ENCODE measurements at regions not wholly inside any gene's neighbourhood (a gene's known extent, or its start where the extent isn't known, plus 50 kb on each side); places are given as distances from the start of the nearest gene placed in this dataset.
"Not testable (repeated sequence)": the region's sequence is repeated elsewhere in the genome, so short reads cannot be mapped to it uniquely, and the experiment has no call there.

DNA sequence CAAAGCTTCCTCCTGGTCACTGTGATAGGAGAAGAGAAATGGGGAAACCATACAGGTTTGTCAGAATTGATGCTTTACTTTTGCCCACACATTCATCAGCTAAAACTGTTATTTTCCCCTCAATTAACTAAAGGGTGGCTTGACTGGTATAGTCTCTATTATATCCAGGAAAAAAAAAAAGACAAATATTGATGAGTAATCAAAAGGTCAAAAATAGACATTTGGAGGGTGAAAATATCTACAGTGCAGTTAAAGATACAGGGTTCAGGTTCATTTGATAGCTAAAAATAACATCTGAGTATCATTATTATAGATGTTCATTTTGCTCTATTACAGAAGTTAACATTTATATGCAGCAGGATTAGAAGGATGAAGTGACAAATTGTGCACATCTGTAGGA, 577.6 kb upstream of the FAM98A start:
- no peaks in the 10 kb centered on the region for H3K9me3 ChIP-seq (ENCODE audit: control insufficient read depth, low read length)
- no peak overlapping the region for H3K27ac ChIP-seq (ENCODE audit: low read depth, low read length, severe bottlenecking)
- H3K4me1 ChIP-seq (ENCODE audit: control insufficient read depth, insufficient read depth, low read length, poor library complexity, severe bottlenecking): no peaks in the 10 kb centered on the region
- no peaks in the 10 kb centered on the region for H3K36me3 ChIP-seq (ENCODE audit: control insufficient read depth, insufficient read depth, low read length)
- H3K4me3 ChIP-seq (ENCODE audit: extremely low read depth, insufficient read depth, low read length, poor library complexity, severe bottlenecking): no peak overlapping the region

DNA sequence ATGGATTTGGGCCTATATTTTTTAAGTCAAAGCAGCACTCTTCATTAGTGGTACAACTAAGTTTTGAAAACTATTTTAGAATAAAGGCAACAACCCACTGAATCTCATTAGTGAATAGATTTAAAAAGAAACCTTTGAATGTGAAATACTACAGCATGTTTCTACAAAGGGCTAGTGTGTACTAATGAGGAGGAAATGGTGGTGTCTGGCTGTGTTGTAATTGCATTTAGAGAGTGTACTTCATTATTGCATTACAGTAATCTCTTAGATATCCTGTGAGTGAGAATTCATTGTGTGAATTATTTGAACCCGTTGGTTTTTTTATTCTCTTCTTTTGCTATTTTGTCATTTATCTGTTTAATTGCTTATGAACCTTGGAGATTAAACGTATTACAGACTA, 575.4 kb upstream of the FAM98A start:
- no peak overlapping the region for H3K27ac ChIP-seq (ENCODE audit: low read depth, low read length, severe bottlenecking)
- H3K36me3 ChIP-seq (ENCODE audit: control insufficient read depth, insufficient read depth, low read length): no peaks in the 10 kb centered on the region
- H3K4me3 ChIP-seq (ENCODE audit: extremely low read depth, insufficient read depth, low read length, poor library complexity, severe bottlenecking): no peak overlapping the region
- no peaks in the 10 kb centered on the region for H3K9me3 ChIP-seq (ENCODE audit: control insufficient read depth, low read length)
- no CpG with 5 or more reads among the region's 2 CpGs for WGBS, 2 experiments (ENCODE audit: insufficient coverage in 2 of 2)
- H3K4me1 ChIP-seq (ENCODE audit: control insufficient read depth, insufficient read depth, low read length, poor library complexity, severe bottlenecking): no peaks in the 10 kb centered on the region

- Histone ChIP-seq H3K36me3 (ENCODE audit: control insufficient read depth, insufficient read depth, low read length) (no peaks in the 10 kb centered on the region), H3K9me3 (ENCODE audit: control insufficient read depth, low read length) (no peaks in the 10 kb centered on the region), H3K27ac (ENCODE audit: low read depth, low read length, severe bottlenecking) (no peak overlapping the region), H3K4me1 (ENCODE audit: control insufficient read depth, insufficient read depth, low read length, poor library complexity, severe bottlenecking) (no peaks in the 10 kb centered on the region), H3K4me3 (ENCODE audit: extremely low read depth, insufficient read depth, low read length, poor library complexity, severe bottlenecking) (no peak overlapping the region)
- WGBS, 2 experiments (ENCODE audit: insufficient coverage in 2 of 2): 90 to 98% methylated on average over 3 to 4 of the region's 4 CpGs
These were observed 563.1 kb upstream of the FAM98A start for GRCh38 chr2:34162231-34162630.

- Histone ChIP-seq H3K9me3 (ENCODE audit: control insufficient read depth, low read length) (no peaks in the 10 kb centered on the region), H3K4me1 (ENCODE audit: control insufficient read depth, insufficient read depth, low read length, poor library complexity, severe bottlenecking) (no peaks in the 10 kb centered on the region), H3K4me3 (ENCODE audit: extremely low read depth, insufficient read depth, low read length, poor library complexity, severe bottlenecking) (no peak overlapping the region), H3K27ac (ENCODE audit: low read depth, low read length, severe bottlenecking) (no peak overlapping the region), H3K36me3 (ENCODE audit: control insufficient read depth, insufficient read depth, low read length) (no peaks in the 10 kb centered on the region)
- WGBS, 2 experiments (ENCODE audit: insufficient coverage in 2 of 2): 100% methylated on average over 1 of the region's 3 CpGs; no CpG with 5 or more reads in 1 of the 2 experiments
These were observed 562.5 kb upstream of the FAM98A start for GRCh38 chr2:34161549-34161948.

- Histone ChIP-seq H3K4me3 (ENCODE audit: extremely low read depth, insufficient read depth, low read length, poor library complexity, severe bottlenecking) (no peak overlapping the region), H3K9me3 (ENCODE audit: control insufficient read depth, low read length) (no peaks in the 10 kb centered on the region), H3K4me1 (ENCODE audit: control insufficient read depth, insufficient read depth, low read length, poor library complexity, severe bottlenecking) (no peaks in the 10 kb centered on the region), H3K36me3 (ENCODE audit: control insufficient read depth, insufficient read depth, low read length) (no peaks in the 10 kb centered on the region), H3K27ac (ENCODE audit: low read depth, low read length, severe bottlenecking) (no peak overlapping the region)
- WGBS, 2 experiments (ENCODE audit: insufficient coverage in 2 of 2): no CpG with 5 or more reads among the region's 2 CpGs
These were observed 560.8 kb upstream of the FAM98A start for GRCh38 chr2:34159901-34160300.

DNA sequence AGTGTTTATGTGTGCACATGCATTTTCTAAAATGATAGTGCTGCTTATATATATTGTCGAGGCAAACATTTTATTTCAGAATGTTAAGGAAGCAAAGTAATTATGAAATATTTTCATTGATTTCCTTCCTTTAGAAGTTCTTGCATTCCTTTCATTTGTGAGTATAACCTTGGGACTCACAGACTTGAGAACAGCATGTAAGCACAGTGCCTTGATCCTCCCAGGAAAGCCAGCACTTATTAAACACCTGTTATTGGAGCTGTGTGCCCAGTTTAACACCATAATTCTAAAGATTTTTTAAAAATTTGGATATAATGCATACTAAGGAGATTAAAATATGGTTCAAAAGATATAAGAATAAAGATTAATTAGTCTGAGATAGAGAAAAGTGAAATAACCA, 554.4 kb upstream of the FAM98A start:
- WGBS, 2 experiments (ENCODE audit: insufficient coverage in 2 of 2): no CpG with 5 or more reads among the region's 1 CpG
- no peak overlapping the region for H3K27ac ChIP-seq (ENCODE audit: low read depth, low read length, severe bottlenecking)
- H3K4me1 ChIP-seq (ENCODE audit: control insufficient read depth, insufficient read depth, low read length, poor library complexity, severe bottlenecking): no peaks in the 10 kb centered on the region
- H3K9me3 ChIP-seq (ENCODE audit: control insufficient read depth, low read length): no peaks in the 10 kb centered on the region
- H3K4me3 ChIP-seq (ENCODE audit: extremely low read depth, insufficient read depth, low read length, poor library complexity, severe bottlenecking): no peak overlapping the region
- no peaks in the 10 kb centered on the region for H3K36me3 ChIP-seq (ENCODE audit: control insufficient read depth, insufficient read depth, low read length)

DNA sequence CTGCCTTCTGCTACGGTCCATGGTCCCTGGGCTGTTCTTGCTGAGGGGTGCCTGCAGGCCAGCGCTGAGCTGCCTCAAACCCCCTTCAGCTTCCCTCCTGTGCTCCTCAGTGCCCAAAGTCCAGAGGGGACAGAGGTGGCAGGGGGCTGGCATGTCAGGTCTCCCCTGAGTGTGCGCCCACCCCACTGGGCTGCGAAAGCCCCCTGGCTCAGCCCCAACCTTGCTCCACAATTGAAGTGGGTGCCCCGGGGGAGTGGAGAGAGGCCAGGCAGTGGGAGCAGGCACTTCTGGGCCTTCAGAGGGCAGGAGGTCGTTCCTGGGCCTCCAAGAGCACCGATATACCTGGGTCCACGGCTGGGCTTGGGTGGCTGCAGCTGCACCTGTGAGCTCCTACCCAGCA, 548.7 kb upstream of the FAM98A start:
- no peak overlapping the region for H3K4me3 ChIP-seq (ENCODE audit: extremely low read depth, insufficient read depth, low read length, poor library complexity, severe bottlenecking)
- no peak overlapping the region for H3K27ac ChIP-seq (ENCODE audit: low read depth, low read length, severe bottlenecking)
- H3K36me3 ChIP-seq (ENCODE audit: control insufficient read depth, insufficient read depth, low read length): no peaks in the 10 kb centered on the region
- 85 to 94% methylated on average over 6 to 8 of the region's 8 CpGs for WGBS, 2 experiments (ENCODE audit: insufficient coverage in 2 of 2)
- H3K4me1 ChIP-seq (ENCODE audit: control insufficient read depth, insufficient read depth, low read length, poor library complexity, severe bottlenecking): no peaks in the 10 kb centered on the region
- no peaks in the 10 kb centered on the region for H3K9me3 ChIP-seq (ENCODE audit: control insufficient read depth, low read length)

GRCh38 chr2:34143149-34143548, 544.0 kb upstream of the FAM98A start:
- WGBS, 2 experiments (ENCODE audit: insufficient coverage in 2 of 2): no CpG with 5 or more reads among the region's 1 CpG
- Histone ChIP-seq H3K4me1 (ENCODE audit: control insufficient read depth, insufficient read depth, low read length, poor library complexity, severe bottlenecking) (no peaks in the 10 kb centered on the region), H3K9me3 (ENCODE audit: control insufficient read depth, low read length) (no peaks in the 10 kb centered on the region), H3K4me3 (ENCODE audit: extremely low read depth, insufficient read depth, low read length, poor library complexity, severe bottlenecking) (no peak overlapping the region), H3K36me3 (ENCODE audit: control insufficient read depth, insufficient read depth, low read length) (no peaks in the 10 kb centered on the region), H3K27ac (ENCODE audit: low read depth, low read length, severe bottlenecking) (no peak overlapping the region)

DNA sequence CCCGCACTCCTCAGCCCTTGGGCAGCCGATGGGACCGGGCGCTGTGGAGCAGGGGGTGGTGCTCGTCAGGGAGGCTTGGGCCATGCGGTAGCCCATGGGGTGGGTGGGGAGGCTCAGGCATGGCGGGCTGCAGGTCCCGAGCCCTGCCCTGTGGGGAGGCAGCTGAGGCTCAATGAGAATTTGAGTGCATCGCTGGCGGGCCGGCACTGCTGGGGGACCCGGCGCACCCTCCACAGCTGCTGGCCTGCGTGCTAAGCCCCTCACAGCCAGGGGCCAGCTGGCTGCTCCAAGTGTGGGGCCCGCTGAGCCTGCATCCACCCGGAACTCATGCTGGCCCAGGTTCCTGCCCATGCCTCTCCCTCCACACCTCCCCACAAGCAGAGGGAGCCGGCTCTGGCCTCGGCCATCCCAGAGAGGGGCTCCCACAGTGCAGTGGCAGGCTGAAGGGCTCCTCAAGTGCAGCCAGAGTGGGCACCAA, 543.5 kb upstream of the FAM98A start:
- 90 to 94% methylated on average over 8 to 13 of the region's 18 CpGs for WGBS, 2 experiments (ENCODE audit: insufficient coverage in 2 of 2)
- H3K9me3 ChIP-seq (ENCODE audit: control insufficient read depth, low read length); H3K36me3 ChIP-seq (ENCODE audit: control insufficient read depth, insufficient read depth, low read length): not testable (repeated sequence)

GRCh38 chr2:34133065-34133464, 534.0 kb upstream of the FAM98A start:
- H3K4me3 ChIP-seq (ENCODE audit: extremely low read depth, insufficient read depth, low read length, poor library complexity, severe bottlenecking); H3K27ac ChIP-seq (ENCODE audit: low read depth, low read length, severe bottlenecking); H3K9me3 ChIP-seq (ENCODE audit: control insufficient read depth, low read length); H3K36me3 ChIP-seq (ENCODE audit: control insufficient read depth, insufficient read depth, low read length); H3K4me1 ChIP-seq (ENCODE audit: control insufficient read depth, insufficient read depth, low read length, poor library complexity, severe bottlenecking): not testable (repeated sequence)
- WGBS, 2 experiments (ENCODE audit: insufficient coverage in 2 of 2): 91 to 98% methylated on average over 8 to 10 of the region's 24 CpGs

More for the DNA sequence above, 543.5 kb upstream of the FAM98A start:
- H3K4me1 ChIP-seq (ENCODE audit: control insufficient read depth, insufficient read depth, low read length, poor library complexity, severe bottlenecking); H3K27ac ChIP-seq (ENCODE audit: low read depth, low read length, severe bottlenecking); H3K4me3 ChIP-seq (ENCODE audit: extremely low read depth, insufficient read depth, low read length, poor library complexity, severe bottlenecking): not testable (repeated sequence)

DNA sequence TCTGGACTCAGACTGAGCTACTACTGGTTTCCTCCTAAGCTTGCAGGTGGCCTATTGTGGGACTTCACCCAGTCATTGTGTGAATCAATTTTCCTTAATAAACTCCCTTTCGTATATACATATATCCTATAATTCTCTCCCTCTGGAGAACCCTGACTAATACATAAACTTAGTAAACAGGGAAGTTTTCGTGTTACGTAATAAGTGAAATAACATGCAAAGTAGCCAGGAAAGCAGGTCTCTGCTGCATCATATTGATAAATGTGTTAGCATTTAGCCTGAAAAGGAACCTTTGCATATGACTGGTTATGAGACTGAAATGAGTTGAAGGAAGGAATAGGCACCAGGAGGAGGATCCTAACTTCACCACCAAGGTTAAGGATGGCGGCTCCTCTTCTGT, 527.2 kb upstream of the FAM98A start:
- H3K27ac ChIP-seq (ENCODE audit: low read depth, low read length, severe bottlenecking): no peak overlapping the region
- H3K4me3 ChIP-seq (ENCODE audit: extremely low read depth, insufficient read depth, low read length, poor library complexity, severe bottlenecking): no peak overlapping the region
- no peaks in the 10 kb centered on the region for H3K36me3 ChIP-seq (ENCODE audit: control insufficient read depth, insufficient read depth, low read length)
- 95 to 100% methylated on average over 1 to 3 of the region's 4 CpGs for WGBS, 2 experiments (ENCODE audit: insufficient coverage in 2 of 2)
- H3K4me1 ChIP-seq (ENCODE audit: control insufficient read depth, insufficient read depth, low read length, poor library complexity, severe bottlenecking): no peaks in the 10 kb centered on the region
- no peaks in the 10 kb centered on the region for H3K9me3 ChIP-seq (ENCODE audit: control insufficient read depth, low read length)
